ENCODE measurements at regions not wholly inside any gene's neighbourhood (a gene's known extent, or its start where the extent isn't known, plus 50 kb on each side); places are given as distances from the start of the nearest gene placed in this dataset.
"Not testable (repeated sequence)": the region's sequence is repeated elsewhere in the genome, so short reads cannot be mapped to it uniquely, and the experiment has no call there.

DNA sequence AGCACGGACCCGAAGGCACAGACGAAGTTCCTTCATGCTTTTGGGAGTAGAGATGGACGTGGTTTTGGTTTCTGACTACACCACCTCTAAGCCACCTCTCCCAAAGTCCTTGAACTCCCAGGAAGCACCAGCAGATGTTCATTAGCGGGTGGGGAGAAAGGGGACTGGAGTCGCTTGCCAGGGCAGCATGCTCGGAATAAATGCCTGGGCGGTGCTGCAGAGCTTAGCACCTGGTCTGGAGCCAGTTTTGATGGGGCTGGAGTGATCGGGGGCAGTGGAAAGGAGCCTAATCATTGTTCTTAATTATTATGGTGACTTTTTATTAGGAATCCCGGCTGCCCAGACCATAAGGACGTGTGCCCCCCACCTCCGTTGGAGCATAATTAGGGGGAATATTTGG is 220.8 kb downstream of the TFCP2L1 start:
- intact Hi-C loops (cut with micrococcal nuclease): no loop called here
- ATAC-seq (no peak), DNase-seq (no peak)

DNA sequence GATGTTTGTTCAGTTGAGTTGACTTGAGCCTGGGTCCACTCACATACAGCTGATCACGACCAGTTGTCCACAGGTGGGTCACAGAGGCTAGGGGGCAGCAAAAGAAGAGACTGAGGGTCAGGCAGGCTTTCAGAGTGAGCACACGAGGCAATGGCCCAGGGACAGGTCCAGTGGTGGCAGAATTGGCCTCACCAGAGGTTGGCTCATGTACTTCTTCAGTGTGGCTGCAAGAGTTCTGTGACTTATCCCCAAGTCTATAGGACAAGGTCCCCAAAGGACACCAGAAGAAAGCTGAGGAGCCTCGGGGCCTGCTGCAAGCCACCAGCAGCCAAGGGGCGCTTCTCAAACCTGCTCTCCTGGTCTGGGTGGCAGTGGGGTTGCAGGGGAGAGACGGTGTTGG is 219.8 kb downstream of the TFCP2L1 start:
- ATAC-seq (no peak), DNase-seq (no peak)
- intact Hi-C loops (cut with micrococcal nuclease): no loop called here

DNA sequence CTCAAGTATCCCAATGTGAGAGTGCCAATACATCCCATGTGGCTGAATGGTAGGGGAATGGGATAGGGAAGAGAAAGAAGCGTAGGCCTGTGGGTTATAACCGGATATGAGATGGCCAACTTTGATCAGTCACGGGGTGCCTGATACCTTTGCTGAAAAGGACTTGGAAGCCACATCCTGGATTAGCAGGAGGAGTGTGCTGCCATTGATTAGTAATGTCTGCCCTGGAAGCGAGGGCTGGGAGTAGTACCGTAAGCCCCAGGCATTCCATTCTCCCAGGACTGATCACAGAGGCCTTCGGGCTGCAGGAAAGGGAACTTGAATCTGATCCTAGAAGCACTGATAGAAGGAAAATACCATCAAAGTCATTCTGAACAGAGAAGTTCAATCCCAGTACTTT is 218.5 kb downstream of the TFCP2L1 start:
- ATAC-seq (no peak), DNase-seq (no peak)
- intact Hi-C loops (cut with micrococcal nuclease): no loop called here

DNA sequence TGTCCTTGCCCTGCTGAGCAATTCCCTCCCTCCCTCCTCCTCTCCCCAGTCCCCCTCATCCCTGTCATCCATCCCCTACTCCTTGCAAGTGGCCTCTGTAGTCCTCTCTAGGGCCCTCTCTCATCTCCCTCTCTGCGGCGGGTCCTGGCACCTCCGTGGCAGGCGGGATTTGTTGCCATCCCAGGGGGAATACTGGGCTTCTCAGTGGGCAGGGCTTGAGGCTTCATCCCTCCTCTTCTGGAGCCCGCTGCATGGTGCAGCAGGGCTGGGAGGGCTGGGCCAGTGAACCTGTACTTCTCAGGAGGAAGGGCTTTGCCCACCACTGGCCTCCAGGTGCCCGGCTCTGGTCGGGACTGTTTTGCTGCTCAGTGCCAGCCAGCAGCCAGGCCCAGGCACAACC is 216.2 kb downstream of the TFCP2L1 start:
- ATAC-seq: no peak
- DNase-seq: no peak
- intact Hi-C loops (cut with micrococcal nuclease): no loop called here

- DNase-seq (no peak), ATAC-seq (no peak)
- intact Hi-C loops (cut with micrococcal nuclease): no loop called here
These were observed 215.5 kb downstream of the TFCP2L1 start for GRCh38 chr2:121069434-121069969.

- DNase-seq; ATAC-seq; intact Hi-C loops (cut with micrococcal nuclease): not testable (repeated sequence)
These were observed 214.9 kb downstream of the TFCP2L1 start for GRCh38 chr2:121070061-121070460.

DNA sequence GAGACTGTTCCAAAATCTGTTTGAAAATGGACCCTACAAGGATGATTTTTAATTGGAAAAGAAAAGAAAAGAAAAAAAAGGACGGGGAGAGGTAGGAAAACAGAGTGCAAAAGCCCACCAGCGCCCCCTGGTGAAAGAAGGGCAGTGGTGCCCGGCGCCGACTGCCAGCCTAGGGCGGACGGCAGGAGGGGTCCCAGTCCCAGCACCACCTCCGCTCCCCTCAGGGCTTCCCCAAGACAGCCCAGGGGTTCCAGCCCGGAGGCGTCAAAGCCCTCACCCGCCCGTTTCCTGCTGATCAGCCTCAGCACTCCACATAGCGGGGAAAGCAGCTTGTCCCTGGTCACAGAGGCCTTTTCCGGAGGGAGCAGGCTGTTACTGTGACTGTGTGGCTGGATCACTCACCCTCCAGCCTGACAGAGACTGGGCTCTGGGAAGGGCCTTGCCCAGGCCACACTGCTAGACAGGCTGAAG is 213.9 kb downstream of the TFCP2L1 start:
- ATAC-seq (peak; percentile 77), DNase-seq (peak; percentile 83)
- intact Hi-C loops (cut with micrococcal nuclease): no loop called here

DNA sequence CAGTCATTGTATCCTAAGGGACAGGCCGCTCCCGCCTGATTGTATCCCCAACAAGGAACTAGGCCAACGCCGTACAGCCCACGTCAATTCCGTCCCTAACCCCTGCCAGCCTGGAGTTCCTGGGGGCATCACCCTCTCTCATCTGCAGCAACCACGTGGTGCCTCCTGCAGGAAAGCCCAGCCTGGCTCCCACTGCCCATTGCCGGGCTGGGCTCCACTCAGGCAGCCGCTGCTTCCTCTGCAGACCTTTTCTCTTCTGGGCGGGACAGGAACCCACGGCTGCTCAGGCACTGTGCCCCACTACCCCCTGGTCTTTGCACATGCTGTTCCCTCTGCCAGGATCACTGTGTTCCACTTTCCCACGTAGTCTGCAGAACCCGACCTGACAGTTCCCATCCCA is 212.2 kb downstream of the TFCP2L1 start:
- no peak for DNase-seq
- no peak for ATAC-seq
- intact Hi-C loops (cut with micrococcal nuclease): no loop called here

GRCh38 chr2:121073320-121074210 is 211.4 kb downstream of the TFCP2L1 start:
- ATAC-seq (no peak), DNase-seq (no peak)
- intact Hi-C loops (cut with micrococcal nuclease): no loop called here

GRCh38 chr2:121074293-121074932 is 210.6 kb downstream of the TFCP2L1 start:
- intact Hi-C loops (cut with micrococcal nuclease): no loop called here
- DNase-seq: no peak
- no peak for ATAC-seq

DNA sequence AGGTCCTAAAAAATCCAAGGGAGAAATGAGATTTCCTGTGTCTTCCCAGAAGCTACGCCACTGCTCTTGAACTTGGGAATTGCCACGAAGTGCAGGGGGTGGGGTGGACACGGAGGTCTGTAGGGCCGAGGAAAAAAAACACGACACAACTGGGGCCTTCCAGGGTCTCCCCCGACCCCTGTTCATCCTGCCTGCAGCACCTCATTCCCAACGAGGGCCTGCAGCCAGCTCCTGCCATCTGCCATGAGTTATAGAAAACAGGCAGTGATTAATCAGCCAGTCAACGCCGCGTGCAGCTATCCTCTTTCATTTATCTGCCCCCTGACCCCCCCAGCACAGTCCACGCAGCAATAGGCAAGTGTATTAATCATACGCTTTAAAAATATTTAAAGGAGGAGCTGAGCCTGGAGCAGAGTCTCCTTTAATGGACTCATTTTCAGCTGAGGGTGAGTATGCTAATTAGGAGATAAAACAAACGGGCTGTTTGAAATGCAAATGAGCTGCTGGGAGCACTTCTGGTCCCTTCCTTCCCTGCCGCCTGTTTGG is 209.9 kb downstream of the TFCP2L1 start:
- no peak for DNase-seq

DNA sequence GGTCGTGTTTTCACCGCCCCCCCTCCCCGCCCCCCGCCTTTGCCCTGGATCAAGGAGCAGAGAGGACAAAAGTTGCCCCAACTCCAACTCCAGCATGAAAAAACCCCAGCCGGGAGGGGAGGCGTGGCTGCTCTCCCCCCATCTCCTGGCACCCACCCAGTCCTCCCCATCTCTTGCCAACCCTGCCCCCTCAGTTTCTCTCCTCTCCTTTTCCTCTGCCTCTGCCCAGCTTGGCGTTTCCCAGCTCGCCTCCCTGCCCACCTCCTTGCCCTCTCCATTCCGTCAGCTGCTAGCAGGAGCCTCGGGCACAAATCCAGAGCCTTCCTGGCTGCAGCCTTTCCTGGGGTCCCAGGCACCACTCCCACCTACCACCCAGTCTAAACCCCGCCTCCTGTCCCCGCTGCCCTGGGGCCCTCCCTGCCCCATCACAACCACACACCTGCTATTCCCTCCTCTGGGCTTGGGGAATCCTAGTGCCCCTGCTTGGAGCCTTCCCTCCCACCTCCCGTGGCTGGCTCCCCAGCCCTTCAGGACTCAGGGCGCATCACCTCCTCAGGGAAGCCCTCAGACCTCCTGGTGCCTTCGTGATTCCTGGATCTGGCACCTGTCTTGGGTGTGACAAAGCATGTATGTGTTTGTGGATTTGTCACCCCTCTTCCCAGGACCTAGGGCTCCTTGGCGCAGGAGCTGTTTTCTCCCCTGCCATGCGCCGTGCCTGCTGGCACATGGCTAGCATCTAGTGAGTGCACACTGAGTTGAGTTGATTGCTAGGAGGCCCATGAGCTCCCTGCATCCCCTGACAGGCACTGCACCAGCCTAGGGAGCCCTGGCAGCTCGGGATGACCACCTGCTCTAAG is 209.1 kb downstream of the TFCP2L1 start:
- intact Hi-C loops (cut with micrococcal nuclease): no loop called here
- ATAC-seq (no peak), DNase-seq (no peak)

More for the DNA sequence above, 209.9 kb downstream of the TFCP2L1 start:
- no peak for ATAC-seq
- intact Hi-C loops (cut with micrococcal nuclease): no loop called here

DNA sequence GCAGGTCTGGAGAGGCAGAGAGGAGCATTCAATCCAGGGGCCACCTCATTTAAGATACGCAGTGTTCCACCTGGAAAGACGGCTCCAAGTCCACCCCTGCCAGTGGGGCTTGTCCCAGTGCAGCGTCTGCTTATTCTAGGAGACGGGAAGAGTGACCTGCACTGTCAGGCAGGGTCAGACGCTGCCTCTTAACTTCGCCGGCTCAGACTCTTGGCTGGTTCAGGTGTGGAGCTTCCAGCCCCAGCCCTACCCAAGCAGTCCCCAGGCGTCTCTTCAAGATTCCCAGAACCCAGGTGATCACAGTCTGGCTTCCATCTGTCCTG is 208.5 kb downstream of the TFCP2L1 start:
- DNase-seq (no peak), ATAC-seq (no peak)
- intact Hi-C loops (cut with micrococcal nuclease): no loop called here

DNA sequence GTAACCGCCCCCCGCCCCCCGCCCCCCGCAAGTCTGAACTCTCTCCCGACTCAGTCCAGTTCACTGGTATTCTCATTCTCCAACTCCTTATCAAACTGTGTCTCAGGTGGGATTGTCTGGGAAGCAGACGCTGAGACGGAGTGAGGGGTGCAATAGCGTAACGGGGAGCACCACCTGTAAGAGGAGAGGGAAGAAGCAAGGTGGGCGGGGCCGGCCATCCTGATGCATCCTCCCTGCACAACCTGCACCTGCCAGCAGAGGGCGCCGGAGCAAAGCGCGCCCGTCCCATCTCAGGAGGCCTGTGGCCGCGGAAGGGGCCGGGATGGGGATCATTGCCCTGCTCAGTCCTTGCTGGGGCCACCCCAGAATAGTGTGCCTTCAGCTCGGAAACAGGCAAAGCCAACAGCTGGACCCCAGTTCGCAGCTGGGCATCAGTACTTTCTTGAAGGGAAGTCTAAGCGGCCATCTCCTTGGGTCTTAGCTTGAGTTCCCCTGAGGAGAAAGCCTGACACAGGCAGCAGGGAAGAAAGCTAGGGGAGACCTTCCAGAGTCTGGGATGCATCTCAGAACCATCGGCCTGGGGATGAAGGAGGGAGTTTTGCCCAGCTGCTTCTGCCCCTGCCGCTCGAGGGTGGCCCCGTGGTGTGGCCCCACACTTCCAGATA is 208.0 kb downstream of the TFCP2L1 start:
- DNase-seq (peak; percentile 79), ATAC-seq (peak; percentile 67)
- intact Hi-C loops (cut with micrococcal nuclease): no loop called here

DNA sequence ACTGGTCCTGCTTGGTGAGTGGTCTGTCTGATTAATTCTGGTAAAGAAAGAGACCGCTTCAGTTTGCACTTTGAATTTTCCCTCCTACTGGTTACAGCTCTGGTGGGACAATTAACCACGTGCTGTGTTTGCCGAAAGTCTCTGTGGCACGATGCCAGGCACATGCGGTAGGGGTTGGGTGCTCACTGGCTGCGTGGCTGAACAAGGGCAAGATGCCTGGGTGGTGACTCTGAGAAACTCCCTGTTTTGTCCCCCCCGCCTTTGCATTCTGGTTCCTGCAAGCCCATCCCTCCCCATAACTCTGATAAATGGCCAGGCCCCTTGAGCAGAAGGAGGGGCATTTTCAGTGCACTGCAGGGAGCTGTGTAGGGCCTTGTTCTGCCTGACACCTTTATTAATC is 206.1 kb downstream of the TFCP2L1 start:
- no peak for DNase-seq
- ATAC-seq: no peak
- intact Hi-C loops (cut with micrococcal nuclease): no loop called here

DNA sequence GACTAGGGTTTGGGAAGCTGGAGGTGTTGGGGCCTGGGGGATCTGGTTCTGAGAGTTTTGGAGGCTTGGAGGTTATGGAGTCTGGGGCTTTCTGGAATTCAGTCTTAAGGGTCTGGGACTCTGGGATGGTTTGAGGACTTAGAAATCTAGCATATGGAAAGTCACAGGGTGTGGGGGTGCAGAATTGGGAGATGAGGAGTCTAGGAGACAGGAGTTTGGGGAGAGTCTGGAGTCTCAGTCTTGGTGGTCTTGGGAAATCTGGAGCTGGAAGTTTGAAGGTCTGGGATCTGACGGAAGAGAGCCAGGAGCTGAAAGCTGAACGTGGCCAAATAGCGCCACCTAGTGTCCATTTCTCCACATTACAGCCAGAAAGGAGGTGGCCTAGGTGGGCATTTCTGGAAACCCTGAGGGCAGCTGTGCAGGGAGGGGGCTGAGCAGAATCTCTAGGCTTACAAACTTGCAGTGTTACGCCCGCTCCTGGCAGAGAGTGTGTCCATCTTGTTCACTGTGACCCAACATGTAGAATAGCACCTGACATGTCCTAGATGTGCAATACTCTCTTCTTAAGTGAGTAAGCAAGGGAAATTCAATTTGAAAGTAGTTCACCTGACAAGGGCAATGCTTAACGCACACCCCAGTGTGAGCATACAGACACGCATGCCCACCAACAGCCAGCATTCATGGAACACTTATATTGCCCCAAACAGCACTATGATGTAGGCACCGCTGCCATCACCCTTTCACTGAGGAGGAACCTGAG is 204.8 kb downstream of the TFCP2L1 start:
- ATAC-seq: peak; percentile 52
- intact Hi-C loops (cut with micrococcal nuclease): loop anchor here (2.0 kb wide), 1 partner anchor 387 kb away; no protein-coding TSS in a partner anchor

GRCh38 chr2:121081701-121082100 is 203.3 kb downstream of the TFCP2L1 start:
- no peak for DNase-seq
- intact Hi-C loops (cut with micrococcal nuclease): loop anchor here (2.0 kb wide), 1 partner anchor 389 kb away; no protein-coding TSS in a partner anchor
- no peak for ATAC-seq

More for the DNA sequence above, 204.8 kb downstream of the TFCP2L1 start:
- DNase-seq: no peak

GRCh38 chr2:121082191-121082590 is 202.8 kb downstream of the TFCP2L1 start:
- intact Hi-C loops (cut with micrococcal nuclease): no loop called here
- DNase-seq (no peak), ATAC-seq (no peak)
